Esophagus muscularis mucosa (tissue), 3 donors: ENCODE measurements at regions not wholly inside any gene's neighbourhood (a gene's known extent, or its start where the extent isn't known, plus 50 kb on each side); places are given as distances from the start of the nearest gene placed in this dataset.

Experiments used
- POLR2AphosphoS5 ChIP-seq, 2 donors: sonication (generic); formaldehyde crosslinking; IDR thresholded peaks; one replicate each; pipeline ENCODE4 v1.6.1; 2017; ENCODE audit warnings: antibody characterized with exemption in 2 of 2
- TF ChIP-seq, protein P1 (sequence below), 3 experiments: fragments of 200-600 bp in 2 of 3; fragments of 450-650 bp in 1 of 3; sonication (generic) in 2 of 3; IDR thresholded peaks; one replicate each; pipeline ENCODE4 v1.5.1; 2017 to 2019; ENCODE audit warnings: antibody characterized with exemption in 3 of 3, mild to moderate bottlenecking in 2 of 3, moderate library complexity in 1 of 3

DNA sequence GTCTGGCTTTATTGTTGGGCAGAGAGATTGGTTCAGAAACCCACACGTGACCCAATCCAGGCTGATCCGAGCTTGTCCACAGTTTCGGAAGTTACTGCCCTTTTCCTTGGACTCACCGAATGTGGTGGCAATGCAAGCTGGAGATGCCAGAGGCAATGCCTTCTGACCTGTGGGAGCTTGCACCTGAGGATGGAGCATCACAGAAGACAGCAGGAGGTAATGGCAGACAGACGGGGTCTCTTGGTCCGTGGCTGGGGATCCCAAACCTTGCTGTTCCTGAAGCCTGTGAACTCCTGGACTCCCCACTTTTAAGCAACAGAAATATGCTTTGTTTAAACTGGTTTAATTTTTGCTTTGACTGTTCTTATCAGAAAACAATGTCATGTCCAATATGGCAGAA, 265.2 kb upstream of the IRX1 start:
- TF ChIP-seq, protein P1, sequence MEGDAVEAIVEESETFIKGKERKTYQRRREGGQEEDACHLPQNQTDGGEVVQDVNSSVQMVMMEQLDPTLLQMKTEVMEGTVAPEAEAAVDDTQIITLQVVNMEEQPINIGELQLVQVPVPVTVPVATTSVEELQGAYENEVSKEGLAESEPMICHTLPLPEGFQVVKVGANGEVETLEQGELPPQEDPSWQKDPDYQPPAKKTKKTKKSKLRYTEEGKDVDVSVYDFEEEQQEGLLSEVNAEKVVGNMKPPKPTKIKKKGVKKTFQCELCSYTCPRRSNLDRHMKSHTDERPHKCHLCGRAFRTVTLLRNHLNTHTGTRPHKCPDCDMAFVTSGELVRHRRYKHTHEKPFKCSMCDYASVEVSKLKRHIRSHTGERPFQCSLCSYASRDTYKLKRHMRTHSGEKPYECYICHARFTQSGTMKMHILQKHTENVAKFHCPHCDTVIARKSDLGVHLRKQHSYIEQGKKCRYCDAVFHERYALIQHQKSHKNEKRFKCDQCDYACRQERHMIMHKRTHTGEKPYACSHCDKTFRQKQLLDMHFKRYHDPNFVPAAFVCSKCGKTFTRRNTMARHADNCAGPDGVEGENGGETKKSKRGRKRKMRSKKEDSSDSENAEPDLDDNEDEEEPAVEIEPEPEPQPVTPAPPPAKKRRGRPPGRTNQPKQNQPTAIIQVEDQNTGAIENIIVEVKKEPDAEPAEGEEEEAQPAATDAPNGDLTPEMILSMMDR (IDR thresholded peaks at IDR 0.05): no peak
- TF ChIP-seq POLR2AphosphoS5 (IDR thresholded peaks at IDR 0.05): no peak
